Natural killer cell (primary cell): ENCODE measurements at regions not wholly inside any gene's neighbourhood (a gene's known extent, or its start where the extent isn't known, plus 50 kb on each side); places are given as distances from the start of the nearest gene placed in this dataset.

ENCODE experiments used
- ATAC-seq, 3 donors: fragments of 150-1000 bp in 2 of 3; fragments of 200-7000 bp in 1 of 3; cut with Tn5 transposase; 1 replicate in 1 of 3; 2 replicates in 2 of 3; pipeline ENCODE4 v1.10.0; 2021; ENCODE audit warnings: mild to moderate bottlenecking in 2 of 3, moderate library complexity in 2 of 3
- DNase-seq, 2 donors: peaks; one replicate each; pipeline versions ENCODE4 v3.0.0 to v3.0.0-alpha.2; 2013 to 2021; ENCODE audit warnings: mixed read lengths in 1 of 2
- H3K27ac ChIP-seq: one replicate; pipeline ENCODE4 v1.5.1; 2013; ENCODE audit warnings: mild to moderate bottlenecking, low read length
- H3K27me3 ChIP-seq: one replicate; pipeline ENCODE4 v1.6.1; 2013; ENCODE audit warnings: low read length; ENCODE audit not compliant: control insufficient read depth, insufficient read depth
- H3K36me3 ChIP-seq: one replicate; pipeline ENCODE4 v1.6.1; 2013; ENCODE audit warnings: low read length; ENCODE audit not compliant: control insufficient read depth, insufficient read depth
- H3K4me1 ChIP-seq: one replicate; pipeline ENCODE4 v1.6.1; 2013; ENCODE audit warnings: low read length; ENCODE audit not compliant: control insufficient read depth, insufficient read depth
- H3K4me3 ChIP-seq: one replicate; pipeline ENCODE4 v1.5.1; 2013; ENCODE audit warnings: low read length
- H3K9me3 ChIP-seq: one replicate; pipeline ENCODE4 v1.6.1; 2013; ENCODE audit warnings: low read length; ENCODE audit not compliant: control insufficient read depth, insufficient read depth
- H3K27ac Mint-ChIP-seq, 2 donors: one replicate each; pipeline ENCODE4 v1.8.0; 2022; ENCODE audit warnings: mild to moderate bottlenecking in 2 of 2, mixed read lengths in 2 of 2, moderate library complexity in 1 of 2
- H3K27me3 Mint-ChIP-seq, 2 donors: one replicate each; pipeline ENCODE4 v1.8.0; 2022; ENCODE audit warnings: low read depth in 2 of 2, mixed read lengths in 2 of 2
- H3K36me3 Mint-ChIP-seq: one replicate; pipeline ENCODE4 v1.8.0; 2022; ENCODE audit warnings: mixed read lengths
- H3K4me1 Mint-ChIP-seq, 2 donors: one replicate each; pipeline ENCODE4 v1.8.0; 2022; ENCODE audit warnings: mixed read lengths in 2 of 2
- H3K4me3 Mint-ChIP-seq: one replicate; pipeline ENCODE4 v1.8.0; 2022; ENCODE audit warnings: mild to moderate bottlenecking, moderate library complexity, mixed read lengths
- H3K9me3 Mint-ChIP-seq, 2 donors: one replicate each; pipeline ENCODE4 v1.8.0; 2022; ENCODE audit warnings: mixed read lengths in 2 of 2
- CTCF ChIP-seq: fragments of 200-600 bp; IDR thresholded peaks from one replicate; pipeline ENCODE4 v1.8.0; 2022; ENCODE audit warnings: antibody characterized with exemption
- WGBS: methylation state at CpG from one replicate; pipeline ENCODE4 v1.1.7; 2013; ENCODE audit warnings: missing lambda C conversion rate; ENCODE audit not compliant: insufficient coverage; 5-methylcytosine and 5-hydroxymethylcytosine counted together
- intact Hi-C: fragments of 100-400 bp; cut with micrococcal nuclease; formaldehyde crosslinking; loops from one replicate; pipeline ENCODE4 v1.14.2; 2022

GRCh38 chr2:6685447-6685846, 180.3 kb downstream of the CMPK2 start:
- H3K4me1 Mint-ChIP-seq: no peaks in the 10 kb centered on the region
- no peaks in the 10 kb centered on the region for H3K4me1 ChIP-seq
- no peaks in the 10 kb centered on the region for H3K27me3 ChIP-seq
- H3K27ac Mint-ChIP-seq: no peak overlapping the region
- ATAC-seq (no peak), DNase-seq (no peak)
- no peak overlapping the region for H3K4me3 ChIP-seq
- no peak overlapping the region for H3K4me3 Mint-ChIP-seq
- peaks cover 6 to 12% of the 10 kb centered on the region in 2 donors for H3K27me3 Mint-ChIP-seq
- H3K36me3 ChIP-seq: no peaks in the 10 kb centered on the region
- no peak for TF ChIP-seq CTCF
- no peak overlapping the region for H3K27ac ChIP-seq
- H3K36me3 Mint-ChIP-seq: no peaks in the 10 kb centered on the region
- H3K9me3 Mint-ChIP-seq: no peaks in the 10 kb centered on the region
- H3K9me3 ChIP-seq: no peaks in the 10 kb centered on the region
- 100% methylated on average over 1 of the region's 1 CpG for WGBS
- intact Hi-C loops: no loop called here

- no peak for TF ChIP-seq CTCF
- no peak overlapping the region for H3K4me3 Mint-ChIP-seq
- WGBS: 64% methylated on average over 4 of the region's 5 CpGs
- H3K36me3 Mint-ChIP-seq: no peaks in the 10 kb centered on the region
- Histone ChIP-seq H3K4me1 (no peaks in the 10 kb centered on the region), H3K9me3 (no peaks in the 10 kb centered on the region), H3K4me3 (no peak overlapping the region), H3K36me3 (no peaks in the 10 kb centered on the region), H3K27ac (no peak overlapping the region), H3K27me3 (no peaks in the 10 kb centered on the region)
- intact Hi-C loops: no loop called here
- ATAC-seq: no peak
- no peaks in the 10 kb centered on the region for H3K4me1 Mint-ChIP-seq
- DNase-seq: no peak
- no peak overlapping the region for H3K27ac Mint-ChIP-seq
- peaks cover 0 to 8% of the 10 kb centered on the region in 2 donors for H3K27me3 Mint-ChIP-seq
- H3K9me3 Mint-ChIP-seq: no peaks in the 10 kb centered on the region
Observed at GRCh38 chr2:6692056-6692455, 173.7 kb downstream of the CMPK2 start.

DNA sequence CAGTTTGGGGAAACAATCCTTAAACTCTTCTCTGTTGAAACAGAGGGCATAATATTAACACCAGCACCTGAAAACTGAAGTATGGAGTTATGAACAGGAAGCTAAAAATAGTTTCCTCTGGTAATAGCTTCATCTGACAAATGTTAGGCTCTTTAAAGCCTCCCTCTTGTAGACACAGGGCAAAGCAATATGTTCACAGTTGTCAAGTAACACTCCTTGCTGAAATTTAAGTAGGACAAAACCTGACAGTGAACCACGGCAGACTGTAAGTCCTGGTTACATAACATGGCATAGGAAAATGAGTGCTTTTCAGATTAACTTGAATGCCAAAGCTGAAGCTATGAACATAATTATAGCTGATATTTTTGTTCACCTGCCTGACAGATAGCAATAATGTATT, 172.9 kb downstream of the CMPK2 start:
- ATAC-seq (no peak), DNase-seq (no peak)
- no peak overlapping the region for H3K4me3 Mint-ChIP-seq
- Histone ChIP-seq H3K4me3 (no peak overlapping the region), H3K27me3 (no peaks in the 10 kb centered on the region), H3K36me3 (no peaks in the 10 kb centered on the region), H3K4me1 (no peaks in the 10 kb centered on the region), H3K27ac (no peak overlapping the region), H3K9me3 (no peaks in the 10 kb centered on the region)
- WGBS: 87% methylated on average over 1 of the region's 1 CpG
- intact Hi-C loops: no loop called here
- H3K36me3 Mint-ChIP-seq: no peaks in the 10 kb centered on the region
- no peaks in the 10 kb centered on the region for H3K4me1 Mint-ChIP-seq
- H3K27ac Mint-ChIP-seq: no peak overlapping the region
- no peaks in the 10 kb centered on the region for H3K9me3 Mint-ChIP-seq
- H3K27me3 Mint-ChIP-seq: peaks cover 0 to 8% of the 10 kb centered on the region in 2 donors
- TF ChIP-seq CTCF: no peak

GRCh38 chr2:6694555-6694954, 171.2 kb downstream of the CMPK2 start:
- Histone ChIP-seq H3K4me3 (no peak overlapping the region), H3K27me3 (no peaks in the 10 kb centered on the region), H3K4me1 (no peaks in the 10 kb centered on the region), H3K9me3 (no peaks in the 10 kb centered on the region), H3K27ac (no peak overlapping the region), H3K36me3 (no peaks in the 10 kb centered on the region)
- no peak for TF ChIP-seq CTCF
- no peak overlapping the region for H3K4me3 Mint-ChIP-seq
- intact Hi-C loops: no loop called here
- 96% methylated on average over 6 of the region's 6 CpGs for WGBS
- no peaks in the 10 kb centered on the region for H3K4me1 Mint-ChIP-seq
- H3K27me3 Mint-ChIP-seq: peaks cover 0 to 8% of the 10 kb centered on the region in 2 donors
- H3K27ac Mint-ChIP-seq: no peak overlapping the region
- no peak for ATAC-seq
- DNase-seq: no peak
- H3K9me3 Mint-ChIP-seq: no peaks in the 10 kb centered on the region
- H3K36me3 Mint-ChIP-seq: no peaks in the 10 kb centered on the region
